ENCODE measurements at regions not wholly inside any gene's neighbourhood (a gene's known extent, or its start where the extent isn't known, plus 50 kb on each side); places are given as distances from the start of the nearest gene placed in this dataset.

DNA sequence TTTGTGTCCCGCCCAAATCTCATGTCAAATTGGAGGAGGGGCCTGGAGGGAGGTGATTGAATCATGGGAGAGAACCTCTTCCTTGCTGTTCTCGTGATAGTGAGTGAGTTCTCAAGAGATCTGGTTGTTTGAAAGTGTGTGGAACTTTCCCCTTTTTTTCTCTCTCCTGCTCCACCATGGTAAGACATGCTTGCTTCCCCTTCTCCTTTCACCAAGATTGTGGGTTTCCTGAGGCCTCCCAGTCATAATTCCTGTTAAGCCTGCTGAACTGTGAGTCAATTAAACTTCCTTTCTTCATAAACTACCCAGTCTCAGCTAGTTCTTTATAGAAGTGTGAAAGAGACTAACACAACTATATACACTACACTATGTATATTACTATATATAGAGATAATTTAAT is 697.8 kb upstream of the HS3ST1 start:
- Histone ChIP-seq H3K27me3 (ENCODE audit: insufficient read depth, low read depth) (no peaks in the 10 kb centered on the region), H2AFZ (ENCODE audit: low read depth) (no peak overlapping the region), H3K36me3 (ENCODE audit: insufficient read depth) (no peaks in the 10 kb centered on the region), H3K4me2 (no peak overlapping the region), H3K4me3 (IDR thresholded peaks at IDR 0.05; ENCODE audit: insufficient read depth, low read depth, low read length) (no peak overlapping the region), H3K27ac (no peak overlapping the region), H3K4me1 (ENCODE audit: low read depth, poor library complexity, severe bottlenecking) (no peaks in the 10 kb centered on the region), H3K79me2 (ENCODE audit: insufficient read depth, low read depth) (no peaks in the 10 kb centered on the region), H3K9ac (no peak overlapping the region), H4K20me1 (ENCODE audit: insufficient read depth) (no peaks in the 10 kb centered on the region)
- TF ChIP-seq, protein P1, sequence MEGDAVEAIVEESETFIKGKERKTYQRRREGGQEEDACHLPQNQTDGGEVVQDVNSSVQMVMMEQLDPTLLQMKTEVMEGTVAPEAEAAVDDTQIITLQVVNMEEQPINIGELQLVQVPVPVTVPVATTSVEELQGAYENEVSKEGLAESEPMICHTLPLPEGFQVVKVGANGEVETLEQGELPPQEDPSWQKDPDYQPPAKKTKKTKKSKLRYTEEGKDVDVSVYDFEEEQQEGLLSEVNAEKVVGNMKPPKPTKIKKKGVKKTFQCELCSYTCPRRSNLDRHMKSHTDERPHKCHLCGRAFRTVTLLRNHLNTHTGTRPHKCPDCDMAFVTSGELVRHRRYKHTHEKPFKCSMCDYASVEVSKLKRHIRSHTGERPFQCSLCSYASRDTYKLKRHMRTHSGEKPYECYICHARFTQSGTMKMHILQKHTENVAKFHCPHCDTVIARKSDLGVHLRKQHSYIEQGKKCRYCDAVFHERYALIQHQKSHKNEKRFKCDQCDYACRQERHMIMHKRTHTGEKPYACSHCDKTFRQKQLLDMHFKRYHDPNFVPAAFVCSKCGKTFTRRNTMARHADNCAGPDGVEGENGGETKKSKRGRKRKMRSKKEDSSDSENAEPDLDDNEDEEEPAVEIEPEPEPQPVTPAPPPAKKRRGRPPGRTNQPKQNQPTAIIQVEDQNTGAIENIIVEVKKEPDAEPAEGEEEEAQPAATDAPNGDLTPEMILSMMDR (conservative IDR thresholded peaks at IDR 0.05; ENCODE audit: low read depth, low read length), result no peak

DNA sequence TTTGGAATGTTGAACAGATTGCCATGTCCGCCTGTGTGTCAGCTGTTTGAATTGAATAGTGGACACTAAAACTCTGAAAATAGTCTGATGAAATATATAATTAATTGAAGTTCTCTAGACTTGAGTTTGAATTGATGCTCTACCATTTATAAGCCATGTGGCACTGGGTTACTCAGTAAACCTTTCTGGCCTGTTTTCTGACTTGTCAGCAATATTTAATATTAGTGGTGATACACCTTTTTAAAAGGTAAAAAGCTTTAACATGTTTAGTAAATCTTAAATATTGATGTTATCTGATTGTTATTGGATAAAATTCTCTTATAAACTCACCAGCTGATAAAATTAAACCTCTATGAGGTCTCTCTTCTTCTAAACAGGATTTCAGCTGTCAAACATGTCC is 695.4 kb upstream of the HS3ST1 start:
- no peak overlapping the region for H2AFZ ChIP-seq (ENCODE audit: low read depth)
- H3K27ac ChIP-seq, result no peak overlapping the region
- H3K79me2 ChIP-seq (ENCODE audit: insufficient read depth, low read depth), result no peaks in the 10 kb centered on the region

DNA sequence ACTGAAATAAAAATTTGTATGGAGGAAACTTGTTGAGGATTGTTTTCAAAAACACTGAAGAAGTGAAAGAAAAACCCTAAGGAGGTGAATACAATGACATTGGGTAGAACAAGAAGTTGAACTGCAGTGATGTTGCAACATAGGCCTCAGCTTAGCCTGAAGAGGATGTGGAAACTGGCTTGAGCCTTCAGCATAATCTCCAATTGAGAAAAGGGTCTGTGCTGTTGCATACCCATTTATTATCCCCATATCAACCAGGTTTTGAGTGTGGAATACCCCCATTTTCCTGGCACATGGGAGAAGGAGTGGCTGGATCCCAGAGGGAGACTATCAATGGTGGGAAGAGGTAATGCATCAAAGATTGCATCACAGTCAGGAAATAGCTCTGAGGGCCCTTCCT is 695.0 kb upstream of the HS3ST1 start:
- H3K4me1 ChIP-seq (ENCODE audit: low read depth, poor library complexity, severe bottlenecking), result peaks cover 16% of the 10 kb centered on the region
- H3K36me3 ChIP-seq (ENCODE audit: insufficient read depth), result no peaks in the 10 kb centered on the region
- no peak overlapping the region for H2AFZ ChIP-seq (ENCODE audit: low read depth)
- TF ChIP-seq, protein P1 (conservative IDR thresholded peaks at IDR 0.05; ENCODE audit: low read depth, low read length), result no peak
- no peaks in the 10 kb centered on the region for H3K79me2 ChIP-seq (ENCODE audit: insufficient read depth, low read depth)
- H3K27me3 ChIP-seq (ENCODE audit: insufficient read depth, low read depth), result no peaks in the 10 kb centered on the region
- H3K4me2 ChIP-seq, result no peak overlapping the region
- no peak overlapping the region for H3K4me3 ChIP-seq (IDR thresholded peaks at IDR 0.05; ENCODE audit: insufficient read depth, low read depth, low read length)
- H4K20me1 ChIP-seq (ENCODE audit: insufficient read depth), result no peaks in the 10 kb centered on the region
- H3K27ac ChIP-seq, result no peak overlapping the region
- H3K9ac ChIP-seq, result no peak overlapping the region

More for the DNA sequence above, 695.4 kb upstream of the HS3ST1 start:
- no peak overlapping the region for H3K4me2 ChIP-seq
- H3K4me3 ChIP-seq (IDR thresholded peaks at IDR 0.05; ENCODE audit: insufficient read depth, low read depth, low read length), result no peak overlapping the region
- H4K20me1 ChIP-seq (ENCODE audit: insufficient read depth), result no peaks in the 10 kb centered on the region
- TF ChIP-seq, protein P1 (conservative IDR thresholded peaks at IDR 0.05; ENCODE audit: low read depth, low read length), result no peak
- H3K36me3 ChIP-seq (ENCODE audit: insufficient read depth), result no peaks in the 10 kb centered on the region
- no peaks in the 10 kb centered on the region for H3K27me3 ChIP-seq (ENCODE audit: insufficient read depth, low read depth)
- peaks cover 11% of the 10 kb centered on the region for H3K4me1 ChIP-seq (ENCODE audit: low read depth, poor library complexity, severe bottlenecking)
- no peak overlapping the region for H3K9ac ChIP-seq

DNA sequence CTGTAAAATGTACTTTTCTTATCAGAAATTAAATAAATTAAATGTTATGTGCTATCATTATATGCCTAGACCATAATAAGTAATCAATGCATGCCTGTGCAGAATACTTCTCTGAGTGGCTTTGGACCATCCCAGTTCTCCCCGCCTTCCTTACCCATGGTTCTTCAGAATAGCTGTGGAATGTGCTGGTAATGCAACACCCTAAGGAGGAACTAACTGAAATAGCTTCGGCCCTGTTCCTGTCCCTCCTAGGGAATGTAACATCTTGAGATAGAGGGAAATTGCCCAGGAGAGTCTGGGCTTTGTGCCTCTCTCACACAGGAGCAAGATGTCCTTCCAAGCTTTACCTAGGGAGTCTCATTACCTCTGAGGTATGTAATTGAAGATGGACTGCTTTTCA is 693.6 kb upstream of the HS3ST1 start:
- Histone ChIP-seq H3K4me3 (IDR thresholded peaks at IDR 0.05; ENCODE audit: insufficient read depth, low read depth, low read length) (no peak overlapping the region), H3K79me2 (ENCODE audit: insufficient read depth, low read depth) (no peaks in the 10 kb centered on the region), H3K36me3 (ENCODE audit: insufficient read depth) (no peaks in the 10 kb centered on the region), H3K4me2 (no peak overlapping the region), H4K20me1 (ENCODE audit: insufficient read depth) (no peaks in the 10 kb centered on the region), H3K9ac (no peak overlapping the region), H3K27me3 (ENCODE audit: insufficient read depth, low read depth) (no peaks in the 10 kb centered on the region), H2AFZ (ENCODE audit: low read depth) (no peak overlapping the region), H3K27ac (no peak overlapping the region), H3K4me1 (ENCODE audit: low read depth, poor library complexity, severe bottlenecking) (peaks cover 29% of the 10 kb centered on the region)
- TF ChIP-seq, protein P1 (conservative IDR thresholded peaks at IDR 0.05; ENCODE audit: low read depth, low read length), result no peak

All from KMS-11 (cell line).